GM12875 (cell line): ENCODE measurements at regions not wholly inside any gene's neighbourhood (a gene's known extent, or its start where the extent isn't known, plus 50 kb on each side); places are given as distances from the start of the nearest gene placed in this dataset.

ENCODE experiments used
- H3K4me3 ChIP-seq: one replicate; pipeline ENCODE4 v1.5.1; 2011; ENCODE audit warnings: low read depth, low read length, control low read depth
- CTCF ChIP-seq: IDR thresholded peaks from 2 replicates; pipeline ENCODE4 v1.5.1; 2011; ENCODE audit warnings: low read depth, mild to moderate bottlenecking, control low read depth, inconsistent platforms, low read length, moderate library complexity, borderline replicate concordance; ENCODE audit not compliant: insufficient read depth

DNA sequence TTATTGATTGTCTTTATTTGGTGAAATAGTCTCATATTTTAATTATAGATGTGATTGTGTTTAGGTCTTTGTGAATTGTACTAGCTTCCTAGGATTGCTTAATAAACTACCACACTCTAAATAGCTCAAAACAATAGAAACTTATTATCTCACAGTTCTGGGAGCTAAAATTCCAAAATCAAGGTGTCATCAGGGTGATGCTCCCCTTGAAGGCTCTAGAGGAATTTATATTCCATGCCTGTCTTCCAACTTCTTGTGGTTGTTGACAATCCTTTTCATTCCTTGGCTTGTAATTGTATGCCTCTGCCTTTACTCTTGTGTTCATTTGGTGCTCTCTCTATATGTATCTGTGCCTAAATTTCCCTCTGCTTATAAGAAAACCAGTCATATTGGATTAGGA lies 155.3 kb upstream of the AKR1E2 start:
- TF ChIP-seq CTCF, result no peak
- no peak overlapping the region for H3K4me3 ChIP-seq

- TF ChIP-seq CTCF, result no peak
- no peak overlapping the region for H3K4me3 ChIP-seq
Observed at GRCh38 chr10:4669585-4669984, 156.4 kb upstream of the AKR1E2 start.

GRCh38 chr10:4663162-4663992 lies 162.6 kb upstream of the AKR1E2 start:
- no peak overlapping the region for H3K4me3 ChIP-seq
- no peak for TF ChIP-seq CTCF

- no peak overlapping the region for H3K4me3 ChIP-seq
- TF ChIP-seq CTCF, result no peak
Observed at GRCh38 chr10:4662576-4663161, 163.3 kb upstream of the AKR1E2 start.

DNA sequence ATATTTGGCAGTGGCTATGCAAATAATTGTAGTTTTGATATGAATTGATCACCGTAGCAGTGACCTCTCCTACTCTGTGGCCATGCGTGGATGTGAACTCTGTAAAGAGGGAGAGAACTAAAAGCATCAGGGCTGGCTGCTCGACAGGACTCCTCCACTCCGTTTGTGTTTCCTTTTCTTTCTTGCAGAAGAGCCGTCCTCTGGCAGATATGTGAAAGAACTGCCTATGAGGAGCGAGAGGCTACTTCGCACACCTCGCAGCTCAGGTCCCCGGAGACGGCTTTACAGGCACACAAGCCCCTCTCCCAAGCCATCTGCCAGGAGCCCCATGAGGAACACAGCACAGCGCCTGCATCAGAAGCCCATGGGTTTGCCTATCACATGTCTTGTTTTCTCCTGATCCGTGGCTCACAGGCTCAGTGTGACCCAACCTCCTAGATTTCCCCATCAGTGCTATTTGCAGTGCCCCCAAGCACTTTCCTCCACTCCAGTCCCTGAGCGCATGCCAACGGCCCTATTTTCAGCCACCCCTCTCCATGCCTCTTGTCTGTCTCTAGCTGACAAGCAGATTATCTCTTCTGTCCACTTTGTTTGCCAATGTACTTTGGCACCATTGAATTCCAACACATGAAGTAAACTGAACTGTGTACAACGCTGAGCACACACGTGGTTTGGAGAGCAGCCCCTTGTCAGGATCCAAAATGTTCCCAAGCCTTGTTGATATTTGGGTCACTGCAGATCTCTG lies 164.3 kb upstream of the AKR1E2 start:
- no peak overlapping the region for H3K4me3 ChIP-seq
- no peak for TF ChIP-seq CTCF

DNA sequence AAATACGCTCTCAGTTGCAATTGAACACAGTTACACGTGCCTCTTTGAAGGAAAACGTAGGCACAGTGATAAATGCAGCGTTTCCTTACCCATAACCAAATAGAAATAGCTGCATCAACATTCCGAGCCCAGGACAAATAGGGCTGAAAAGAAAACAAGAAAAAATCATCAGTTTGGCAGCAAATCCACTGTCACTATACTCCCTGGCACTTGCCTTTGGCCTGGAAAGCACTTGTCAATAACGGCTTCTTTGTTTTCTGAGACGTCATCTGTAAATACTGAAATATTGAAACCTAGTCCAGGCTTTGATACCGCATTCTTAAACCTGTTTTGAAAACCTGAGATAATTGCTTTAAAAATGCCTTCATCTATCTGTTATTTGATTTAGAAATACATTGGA lies 167.2 kb upstream of the AKR1E2 start:
- no peak overlapping the region for H3K4me3 ChIP-seq
- no peak for TF ChIP-seq CTCF

GRCh38 chr10:4656576-4657194 lies 169.3 kb upstream of the AKR1E2 start:
- no peak overlapping the region for H3K4me3 ChIP-seq
- peak; percentile 70 for TF ChIP-seq CTCF
